HCT116 (cell line): ENCODE measurements at regions not wholly inside any gene's neighbourhood (a gene's known extent, or its start where the extent isn't known, plus 50 kb on each side); places are given as distances from the start of the nearest gene placed in this dataset.

Experiments
- ATAC-seq: fragments of 200-7000 bp; cut with Tn5 transposase; 2 replicates; pipeline ENCODE4 v1.9.1; 2020; ENCODE audit warnings: mild to moderate bottlenecking, moderate library complexity
- BruUV-seq: library from RNA; stranded (reverse); fragments of 400-500 nt; replicated peaks from 2 replicates; lab custom pipeline; 2021; lab: Mats Ljungman, UMichigan
- CTCF ChIA-PET: fragments of 300-600 bp; sonication (Branson Sonifier 250); formaldehyde crosslinking; loops from one replicate; lab custom pipeline; 2021; ENCODE audit warnings: antibody characterized with exemption; lab: Charles Lee
- POLR2A ChIA-PET: fragments of 300-600, 350-600 bp; sonication (Branson Sonifier 250); formaldehyde crosslinking; loops from one replicate; lab custom pipeline; 2021; ENCODE audit warnings: antibody characterized with exemption; lab: Charles Lee
- RAD21 ChIA-PET, 2 experiments: fragments of 300-600 bp; sonication (Branson Sonifier 250); formaldehyde crosslinking; loops; one replicate each; lab custom pipeline; 2023; ENCODE audit warnings: low total read pairs in 2 of 2; ENCODE audit not compliant: uncharacterized antibody in 2 of 2, unreplicated experiment in 2 of 2, low non-redundant PET in 1 of 2; lab: Charles Lee
- DNase-seq: peaks from one replicate; pipeline ENCODE4 v3.0.0-alpha.2; 2010; ENCODE audit warnings: low read depth, low spot score
- H2AFZ ChIP-seq: fragments of 200-600 bp; shearing (Covaris generic), sonication (generic); 2 replicates; pipeline ENCODE4 v1.6.1; 2017; ENCODE audit warnings: low read depth, mixed run types, mixed read lengths, antibody characterized with exemption, low read length; ENCODE audit not compliant: poor library complexity, severe bottlenecking
- H3K27ac ChIP-seq: 2 replicates; pipeline ENCODE4 v1.5.1; 2012; ENCODE audit warnings: low read depth, low read length
- H3K27me3 ChIP-seq: fragments of 200-600 bp; sonication (generic); 2 replicates; pipeline ENCODE4 v1.6.1; 2016; ENCODE audit warnings: mixed run types, low read length, mixed read lengths; ENCODE audit not compliant: insufficient read depth
- H3K36me3 ChIP-seq, 2 experiments: fragments of 200-500 bp in 1 of 2; fragments of 200-600 bp in 1 of 2; sonication (Bioruptor generic) in 1 of 2; sonication (generic) in 1 of 2; 2 replicates each; pipeline versions ENCODE4 v1.5.1 to v1.6.1; 2014 to 2016; ENCODE audit warnings: low read length in 2 of 2, inconsistent platforms in 1 of 2, mixed read lengths in 1 of 2, mixed run types in 1 of 2; ENCODE audit not compliant: insufficient read depth in 2 of 2, control insufficient read depth in 1 of 2
- H3K4me1 ChIP-seq, 2 experiments: fragments of 200-600 bp in 1 of 2; sonication (generic) in 1 of 2; 2 replicates each; pipeline versions ENCODE4 v1.5.1 to v1.6.1; 2012 to 2017; ENCODE audit warnings: low read length in 2 of 2, inconsistent platforms in 1 of 2, mild to moderate bottlenecking in 1 of 2, mixed read lengths in 1 of 2, mixed run types in 1 of 2, moderate library complexity in 1 of 2; ENCODE audit not compliant: insufficient read depth in 2 of 2, control insufficient read depth in 1 of 2
- H3K4me2 ChIP-seq: fragments of 200-600 bp; sonication (generic); 2 replicates; pipeline ENCODE4 v1.6.1; 2017; ENCODE audit warnings: mixed run types, low read length, mixed read lengths
- H3K4me3 ChIP-seq, 2 experiments: fragments of 200-600 bp in 1 of 2; sonication (generic) in 1 of 2; replicated peaks in 1 of 2; 2 replicates each; pipeline ENCODE4 v1.5.1; 2011 to 2016; ENCODE audit warnings: low read length in 2 of 2, control low read depth in 1 of 2, low read depth in 1 of 2, mild to moderate bottlenecking in 1 of 2, mixed read lengths in 1 of 2, mixed run types in 1 of 2
- H3K79me2 ChIP-seq: fragments of 200-600 bp; sonication (generic); 2 replicates; pipeline ENCODE4 v1.6.1; 2017; ENCODE audit warnings: mild to moderate bottlenecking, mixed run types, low read length, moderate library complexity, mixed read lengths; ENCODE audit not compliant: insufficient read depth
- H3K9ac ChIP-seq: fragments of 200-600 bp; sonication (generic); 2 replicates; pipeline ENCODE4 v1.6.1; 2016; ENCODE audit warnings: low read length, mixed read lengths
- H3K9me2 ChIP-seq: fragments of 200-600 bp; sonication (generic), shearing (Covaris generic); 2 replicates; pipeline ENCODE4 v1.6.1; 2017; ENCODE audit warnings: mixed run types, mild to moderate bottlenecking, moderate library complexity; ENCODE audit not compliant: insufficient read depth
- H3K9me3 ChIP-seq, 2 experiments: fragments of 200-500 bp in 1 of 2; fragments of 200-600 bp in 1 of 2; sonication (Bioruptor generic) in 1 of 2; sonication (generic) in 1 of 2; 2 replicates each; pipeline ENCODE4 v1.6.1; 2014 to 2017; ENCODE audit warnings: low read length in 2 of 2, mixed read lengths in 2 of 2, inconsistent platforms in 1 of 2, low read depth in 1 of 2, mild to moderate bottlenecking in 1 of 2, mixed run types in 1 of 2, moderate library complexity in 1 of 2; ENCODE audit not compliant: control insufficient read depth in 1 of 2, insufficient read depth in 1 of 2
- H4K20me1 ChIP-seq: fragments of 200-600 bp; sonication (generic), shearing (Covaris generic); 2 replicates; pipeline ENCODE4 v1.6.1; 2017; ENCODE audit warnings: mixed run types, mild to moderate bottlenecking, moderate library complexity; ENCODE audit not compliant: insufficient read depth
- EGR1 ChIP-seq: IDR thresholded peaks from 2 replicates; pipeline ENCODE4 v1.6.1; 2012; ENCODE audit warnings: low read depth
- RAD21 ChIP-seq: IDR thresholded peaks from 2 replicates; pipeline ENCODE4 v1.6.1; 2012; ENCODE audit warnings: low read depth, mild to moderate bottlenecking
- TCF7L2 ChIP-seq: IDR thresholded peaks from 2 replicates; pipeline ENCODE4 v1.7.0; 2011; ENCODE audit warnings: borderline replicate concordance, inconsistent platforms; ENCODE audit not compliant: insufficient read depth, insufficient read length; ENCODE audit errors: extremely low read depth
- YY1 ChIP-seq: IDR thresholded peaks from 2 replicates; pipeline ENCODE4 v1.6.1; 2011; ENCODE audit warnings: low read length, low read depth, moderate library complexity, mild to moderate bottlenecking; ENCODE audit not compliant: insufficient replicate concordance; ENCODE audit errors: extremely low read depth
- intact Hi-C: fragments of 100-400 bp; cut with micrococcal nuclease; formaldehyde crosslinking; loops from 2 replicates; pipeline ENCODE4 v1.10.0; 2022

DNA sequence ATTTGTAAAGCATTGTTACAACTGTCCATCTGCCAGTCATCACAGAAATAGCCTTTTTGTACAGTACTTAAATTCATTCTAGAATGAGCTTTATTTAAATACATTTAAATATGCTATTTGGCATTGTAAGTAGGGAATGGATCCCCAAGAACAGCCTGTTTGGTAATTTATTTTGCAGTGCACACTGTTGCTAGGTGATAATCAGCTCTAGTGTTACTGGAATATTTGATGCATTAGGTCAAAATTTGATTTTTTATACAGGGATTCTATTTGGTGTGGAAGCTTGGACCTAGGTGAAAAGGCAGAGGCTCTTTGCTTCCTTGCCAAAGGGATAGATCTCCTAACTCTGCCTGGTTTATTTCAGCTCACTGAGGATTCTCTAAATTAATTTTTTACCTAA is 593.7 kb downstream of the EPM2A start:
- no peak for ATAC-seq
- Histone ChIP-seq H2AFZ (no peak overlapping the region), H3K27me3 (no peaks in the 10 kb centered on the region), H4K20me1 (no peaks in the 10 kb centered on the region)
- RAD21 ChIA-PET: no interaction called here
- no peak for TF ChIP-seq EGR1
- no peak for TF ChIP-seq YY1
- TF ChIP-seq RAD21: no peak
- TF ChIP-seq, all 23 proteins: peak for 0
- Histone ChIP-seq H3K9me3 (no peaks in the 10 kb centered on the region), H3K79me2 (no peaks in the 10 kb centered on the region), H3K4me1 (no peaks in the 10 kb centered on the region), H3K4me3 (no peak overlapping the region), H3K27ac (no peak overlapping the region), H3K9ac (no peak overlapping the region), H3K9me2 (no peaks in the 10 kb centered on the region), H3K36me3 (no peaks in the 10 kb centered on the region), H3K4me2 (no peak overlapping the region)
- CTCF ChIA-PET: interaction anchor here (0.6 kb wide), 1 partner anchor 34 kb away, joined by 3 read pairs; no protein-coding TSS in a partner anchor
- DNase-seq: no peak
- POLR2A ChIA-PET: no interaction called here
- intact Hi-C loops: no loop called here
- no TSS peak for BruUV-seq

DNA sequence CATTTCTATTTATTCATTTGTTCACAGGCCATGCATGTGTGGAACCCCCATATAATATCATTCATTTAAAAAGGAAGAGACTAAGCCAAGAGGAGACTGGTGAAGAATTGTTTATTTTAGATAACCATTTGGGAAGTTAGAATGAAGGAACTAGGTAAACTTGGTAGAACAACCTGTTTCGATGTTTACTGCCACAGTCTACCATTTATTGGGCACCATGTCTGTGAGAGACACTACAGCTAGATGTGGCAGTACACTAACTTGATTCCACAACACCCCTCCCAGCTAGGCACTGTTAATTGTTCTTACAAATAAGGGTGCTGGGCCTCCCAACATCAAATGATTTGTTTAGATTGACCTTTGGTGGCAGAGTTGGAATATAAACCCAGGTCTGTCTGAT is 592.4 kb downstream of the EPM2A start:
- Histone ChIP-seq H3K4me2 (no peak overlapping the region), H3K4me3 (no peak overlapping the region), H4K20me1 (no peaks in the 10 kb centered on the region), H3K79me2 (no peaks in the 10 kb centered on the region), H3K4me1 (peaks cover 7 to 12% of the 10 kb centered on the region in 2 experiments), H2AFZ (no peak overlapping the region), H3K36me3 (no peaks in the 10 kb centered on the region), H3K27me3 (no peaks in the 10 kb centered on the region), H3K9ac (no peak overlapping the region), H3K27ac (no peak overlapping the region), H3K9me2 (no peaks in the 10 kb centered on the region), H3K9me3 (no peaks in the 10 kb centered on the region)
- ChIA-PET POLR2A (no interaction called here), CTCF (no interaction called here), RAD21 (no interaction called here)
- no TSS peak for BruUV-seq
- no peak for DNase-seq
- intact Hi-C loops: no loop called here
- no peak for TF ChIP-seq TCF7L2
- ATAC-seq: no peak
